Activated T-cell treated with anti-CD3 and anti-CD28 coated beads, Interleukin-2, amount 50 U/mL, for 4 hours (primary cell): ENCODE measurements at regions not wholly inside any gene's neighbourhood (a gene's known extent, or its start where the extent isn't known, plus 50 kb on each side); places are given as distances from the start of the nearest gene placed in this dataset.

Source experiments
- ATAC-seq, 2 donors: fragments of 200-7000 bp; cut with Tn5 transposase; one replicate each; pipeline ENCODE4 v1.10.0; 2021
- DNase-seq: peaks from one replicate; pipeline ENCODE4 v3.0.0-alpha.2; 2020
- H3K27me3 Mint-ChIP-seq: one replicate; pipeline ENCODE4 v1.8.0; 2021; ENCODE audit warnings: low read depth, mixed read lengths
- H3K36me3 Mint-ChIP-seq: one replicate; pipeline ENCODE4 v1.8.0; 2022; ENCODE audit warnings: mixed read lengths; ENCODE audit not compliant: insufficient read depth
- H3K4me1 Mint-ChIP-seq: one replicate; pipeline ENCODE4 v1.8.0; 2021; ENCODE audit warnings: low read depth, mixed read lengths
- H3K4me3 Mint-ChIP-seq: one replicate; pipeline ENCODE4 v1.8.0; 2021; ENCODE audit warnings: mild to moderate bottlenecking, moderate library complexity, mixed read lengths
- H3K9me3 Mint-ChIP-seq: one replicate; pipeline ENCODE4 v1.8.0; 2021; ENCODE audit warnings: mixed read lengths

- no peak overlapping the region for H3K4me3 Mint-ChIP-seq
- no peaks in the 10 kb centered on the region for H3K36me3 Mint-ChIP-seq
- ATAC-seq (peak in 1 of 2 donors; percentile 32), DNase-seq (no peak)
- H3K27me3 Mint-ChIP-seq: no peaks in the 10 kb centered on the region
- peaks cover 5% of the 10 kb centered on the region for H3K9me3 Mint-ChIP-seq
- no peaks in the 10 kb centered on the region for H3K4me1 Mint-ChIP-seq
These were observed 122.5 kb upstream of the C1orf87 start for GRCh38 chr1:60196026-60196425.

GRCh38 chr1:60185684-60186083 lies 112.1 kb upstream of the C1orf87 start:
- Mint-ChIP-seq H3K9me3 (peaks cover 16% of the 10 kb centered on the region), H3K27me3 (no peaks in the 10 kb centered on the region), H3K36me3 (no peaks in the 10 kb centered on the region), H3K4me1 (no peaks in the 10 kb centered on the region), H3K4me3 (no peak overlapping the region)
- DNase-seq: no peak
- no peak for ATAC-seq

GRCh38 chr1:60184521-60184920 lies 111.0 kb upstream of the C1orf87 start:
- Mint-ChIP-seq H3K9me3 (peaks cover 16% of the 10 kb centered on the region), H3K27me3 (no peaks in the 10 kb centered on the region), H3K36me3 (no peaks in the 10 kb centered on the region), H3K4me3 (no peak overlapping the region), H3K4me1 (no peaks in the 10 kb centered on the region)
- no peak for ATAC-seq
- no peak for DNase-seq

GRCh38 chr1:60173729-60174505 lies 100.3 kb upstream of the C1orf87 start:
- Mint-ChIP-seq H3K36me3 (no peaks in the 10 kb centered on the region), H3K4me3 (no peak overlapping the region), H3K9me3 (no peaks in the 10 kb centered on the region), H3K4me1 (no peaks in the 10 kb centered on the region), H3K27me3 (no peaks in the 10 kb centered on the region)
- ATAC-seq: no peak
- no peak for DNase-seq

- DNase-seq: no peak
- Mint-ChIP-seq H3K36me3 (no peaks in the 10 kb centered on the region), H3K4me3 (no peak overlapping the region), H3K27me3 (no peaks in the 10 kb centered on the region), H3K9me3 (peaks cover under 1% of the 10 kb centered on the region), H3K4me1 (no peaks in the 10 kb centered on the region)
- no peak for ATAC-seq
These were observed 99.4 kb upstream of the C1orf87 start for GRCh38 chr1:60173006-60173405.

GRCh38 chr1:60171801-60172200 lies 98.2 kb upstream of the C1orf87 start:
- Mint-ChIP-seq H3K9me3 (peaks cover 2% of the 10 kb centered on the region), H3K4me1 (no peaks in the 10 kb centered on the region), H3K4me3 (no peak overlapping the region), H3K27me3 (no peaks in the 10 kb centered on the region), H3K36me3 (no peaks in the 10 kb centered on the region)
- DNase-seq (no peak), ATAC-seq (no peak)

- peaks cover 2% of the 10 kb centered on the region for H3K9me3 Mint-ChIP-seq
- DNase-seq: no peak
- H3K4me1 Mint-ChIP-seq: no peaks in the 10 kb centered on the region
- H3K27me3 Mint-ChIP-seq: no peaks in the 10 kb centered on the region
- no peak for ATAC-seq
- no peaks in the 10 kb centered on the region for H3K36me3 Mint-ChIP-seq
- H3K4me3 Mint-ChIP-seq: no peak overlapping the region
These were observed 97.1 kb upstream of the C1orf87 start for GRCh38 chr1:60170709-60171108.

GRCh38 chr1:60169206-60169605 lies 95.6 kb upstream of the C1orf87 start:
- Mint-ChIP-seq H3K9me3 (peaks cover 2% of the 10 kb centered on the region), H3K36me3 (no peaks in the 10 kb centered on the region), H3K4me3 (no peak overlapping the region), H3K4me1 (no peaks in the 10 kb centered on the region), H3K27me3 (no peaks in the 10 kb centered on the region)
- DNase-seq: no peak
- ATAC-seq: no peak

GRCh38 chr1:60162936-60163335 lies 89.4 kb upstream of the C1orf87 start:
- ATAC-seq: no peak
- DNase-seq: no peak
- no peaks in the 10 kb centered on the region for H3K4me1 Mint-ChIP-seq
- H3K36me3 Mint-ChIP-seq: no peaks in the 10 kb centered on the region
- no peaks in the 10 kb centered on the region for H3K27me3 Mint-ChIP-seq
- peaks cover 1% of the 10 kb centered on the region for H3K9me3 Mint-ChIP-seq
- no peak overlapping the region for H3K4me3 Mint-ChIP-seq

GRCh38 chr1:60160141-60160540 lies 86.6 kb upstream of the C1orf87 start:
- no peaks in the 10 kb centered on the region for H3K27me3 Mint-ChIP-seq

GRCh38 chr1:60156371-60156770 lies 82.8 kb upstream of the C1orf87 start:
- H3K4me3 Mint-ChIP-seq: no peak overlapping the region
- DNase-seq (no peak), ATAC-seq (no peak)
- no peaks in the 10 kb centered on the region for H3K9me3 Mint-ChIP-seq
- no peaks in the 10 kb centered on the region for H3K36me3 Mint-ChIP-seq
- H3K4me1 Mint-ChIP-seq: no peaks in the 10 kb centered on the region
- no peaks in the 10 kb centered on the region for H3K27me3 Mint-ChIP-seq

More at GRCh38 chr1:60160141-60160540, 86.6 kb upstream of the C1orf87 start:
- Mint-ChIP-seq H3K9me3 (no peaks in the 10 kb centered on the region), H3K4me3 (no peak overlapping the region), H3K36me3 (no peaks in the 10 kb centered on the region), H3K4me1 (no peaks in the 10 kb centered on the region)
- DNase-seq (no peak), ATAC-seq (no peak)

GRCh38 chr1:60153961-60154360 lies 80.4 kb upstream of the C1orf87 start:
- no peaks in the 10 kb centered on the region for H3K4me1 Mint-ChIP-seq
- DNase-seq (no peak), ATAC-seq (no peak)
- no peak overlapping the region for H3K4me3 Mint-ChIP-seq
- no peaks in the 10 kb centered on the region for H3K36me3 Mint-ChIP-seq
- peaks cover 4% of the 10 kb centered on the region for H3K27me3 Mint-ChIP-seq
- no peaks in the 10 kb centered on the region for H3K9me3 Mint-ChIP-seq

GRCh38 chr1:60152891-60153290 lies 79.3 kb upstream of the C1orf87 start:
- H3K36me3 Mint-ChIP-seq: no peaks in the 10 kb centered on the region
- H3K9me3 Mint-ChIP-seq: no peaks in the 10 kb centered on the region
- ATAC-seq (no peak), DNase-seq (no peak)
- peaks cover 4% of the 10 kb centered on the region for H3K27me3 Mint-ChIP-seq
- H3K4me3 Mint-ChIP-seq: no peak overlapping the region
- no peaks in the 10 kb centered on the region for H3K4me1 Mint-ChIP-seq

GRCh38 chr1:60151311-60151710 lies 77.7 kb upstream of the C1orf87 start:
- ATAC-seq (no peak), DNase-seq (no peak)
- Mint-ChIP-seq H3K36me3 (no peaks in the 10 kb centered on the region), H3K27me3 (peaks cover 4% of the 10 kb centered on the region), H3K4me3 (no peak overlapping the region), H3K9me3 (no peaks in the 10 kb centered on the region), H3K4me1 (no peaks in the 10 kb centered on the region)

GRCh38 chr1:60149251-60149650 lies 75.7 kb upstream of the C1orf87 start:
- no peaks in the 10 kb centered on the region for H3K4me1 Mint-ChIP-seq
- H3K4me3 Mint-ChIP-seq: no peak overlapping the region
- peaks cover 4% of the 10 kb centered on the region for H3K27me3 Mint-ChIP-seq
- DNase-seq (no peak), ATAC-seq (no peak)
- no peaks in the 10 kb centered on the region for H3K36me3 Mint-ChIP-seq
- H3K9me3 Mint-ChIP-seq: no peaks in the 10 kb centered on the region
